ENCODE measurements at regions not wholly inside any gene's neighbourhood (a gene's known extent, or its start where the extent isn't known, plus 50 kb on each side); places are given as distances from the start of the nearest gene placed in this dataset.

DNA sequence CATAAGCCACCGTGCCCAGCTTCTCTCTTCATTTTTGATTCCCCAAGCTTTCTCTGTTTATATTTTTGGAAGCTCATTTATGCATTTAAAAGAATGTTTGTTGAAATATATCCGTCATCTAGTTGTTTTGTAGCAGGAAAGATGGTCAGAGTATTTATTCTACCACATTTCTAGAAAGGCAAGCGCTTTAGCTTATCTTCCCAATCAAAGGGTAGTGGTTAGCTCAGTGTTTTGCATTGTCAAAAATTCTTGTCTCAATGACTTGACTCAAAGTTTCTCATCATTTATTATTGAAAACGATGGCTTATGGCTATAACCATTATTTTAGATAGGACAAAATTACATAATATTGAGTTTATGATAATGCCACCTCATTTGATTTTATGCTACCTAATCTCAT lies 116.1 kb upstream of the ZP4 start:
- ATAC-seq (no peak), DNase-seq (no peak)
- no peaks in the 10 kb centered on the region for H3K4me1 Mint-ChIP-seq
- H3K4me1 ChIP-seq (ENCODE audit: control insufficient read depth in 2 of 2, insufficient read depth in 2 of 2, low read length in 2 of 2), result no peaks in the 10 kb centered on the region
- CTCF ChIA-PET, result no interaction called here
- H3K4me3 ChIP-seq (ENCODE audit: low read length), result no peak overlapping the region
- peaks cover 0 to 18% (median 5%) of the 10 kb centered on the region in 11 donors for H3K9me3 Mint-ChIP-seq
- no peak overlapping the region for H3K27ac Mint-ChIP-seq
- H3K27ac ChIP-seq (ENCODE audit: low read depth, low read length), result no peak overlapping the region
- POLR2A ChIA-PET, result no interaction called here
- H3K4me3 Mint-ChIP-seq, result no peak overlapping the region
- H3K27me3 Mint-ChIP-seq, result no peaks in the 10 kb centered on the region
- H3K27me3 ChIP-seq (ENCODE audit: control insufficient read depth in 2 of 2, insufficient read depth in 2 of 2, low read length in 2 of 2), result no peaks in the 10 kb centered on the region
- H3K36me3 ChIP-seq (ENCODE audit: control insufficient read depth in 2 of 3, insufficient read depth in 3 of 3, low read length in 3 of 3), result no peaks in the 10 kb centered on the region
- intact Hi-C loops (cut with micrococcal nuclease), result no loop called here
- no peaks in the 10 kb centered on the region for H3K36me3 Mint-ChIP-seq
- no peaks in the 10 kb centered on the region for H3K9me3 ChIP-seq (ENCODE audit: control insufficient read depth in 2 of 3, low read length in 3 of 3)

DNA sequence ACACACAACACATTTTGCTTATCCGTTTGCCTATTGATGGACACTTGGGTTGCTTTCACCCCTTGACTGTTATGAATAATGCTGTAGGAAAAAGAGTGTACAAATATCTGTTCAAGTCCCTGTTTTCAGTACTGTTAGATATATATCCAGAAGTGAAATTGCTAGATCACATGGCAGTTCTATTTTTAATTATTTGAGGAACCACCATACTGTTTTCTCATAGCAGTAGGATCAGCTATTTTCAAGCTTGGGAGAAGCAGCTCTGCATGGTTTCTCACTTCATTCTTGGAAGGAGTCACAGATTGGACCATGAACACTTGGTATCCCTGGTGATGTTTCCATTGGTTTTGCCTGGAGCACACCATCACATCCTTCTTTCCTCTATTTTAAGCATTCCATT lies 114.4 kb upstream of the ZP4 start:
- no peak overlapping the region for H3K4me3 Mint-ChIP-seq
- Histone ChIP-seq H3K36me3 (ENCODE audit: control insufficient read depth in 2 of 3, insufficient read depth in 3 of 3, low read length in 3 of 3) (no peaks in the 10 kb centered on the region), H3K4me3 (ENCODE audit: low read length) (no peak overlapping the region), H3K4me1 (ENCODE audit: control insufficient read depth in 2 of 2, insufficient read depth in 2 of 2, low read length in 2 of 2) (no peaks in the 10 kb centered on the region), H3K27ac (ENCODE audit: low read depth, low read length) (no peak overlapping the region), H3K9me3 (ENCODE audit: control insufficient read depth in 2 of 3, low read length in 3 of 3) (no peaks in the 10 kb centered on the region), H3K27me3 (ENCODE audit: control insufficient read depth in 2 of 2, insufficient read depth in 2 of 2, low read length in 2 of 2) (no peaks in the 10 kb centered on the region)
- H3K27ac Mint-ChIP-seq, result no peak overlapping the region
- ChIA-PET POLR2A (no interaction called here), CTCF (no interaction called here)
- intact Hi-C loops (cut with micrococcal nuclease), result no loop called here
- no peak for DNase-seq
- ATAC-seq, result no peak
- H3K36me3 Mint-ChIP-seq, result no peaks in the 10 kb centered on the region
- no peaks in the 10 kb centered on the region for H3K4me1 Mint-ChIP-seq
- H3K27me3 Mint-ChIP-seq, result no peaks in the 10 kb centered on the region
- H3K9me3 Mint-ChIP-seq, result peaks cover 0 to 18% (median 5%) of the 10 kb centered on the region in 11 donors

DNA sequence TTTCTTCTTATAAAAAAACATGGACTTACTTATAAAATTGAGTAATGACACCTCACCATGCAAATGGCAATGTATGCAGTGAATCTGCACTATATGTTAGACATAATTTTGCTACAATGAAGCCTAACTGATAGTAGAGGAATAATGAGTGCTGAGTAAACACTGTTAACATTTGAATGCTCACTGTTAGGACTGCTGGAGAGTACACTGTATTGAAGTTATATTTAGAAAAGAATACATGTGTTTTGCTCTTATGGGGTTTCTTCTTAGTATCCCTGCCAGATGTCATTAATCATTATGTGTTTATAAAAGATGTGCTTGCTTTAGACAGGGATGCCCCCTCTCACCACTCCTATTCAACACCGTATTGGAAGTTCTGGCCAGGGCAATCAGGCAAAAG lies 111.1 kb upstream of the ZP4 start:
- no peaks in the 10 kb centered on the region for H3K9me3 ChIP-seq (ENCODE audit: control insufficient read depth in 2 of 3, low read length in 3 of 3)
- ATAC-seq (no peak), DNase-seq (no peak)
- H3K27ac Mint-ChIP-seq, result no peak overlapping the region
- no peak overlapping the region for H3K4me3 Mint-ChIP-seq
- H3K27ac ChIP-seq (ENCODE audit: low read depth, low read length), result no peak overlapping the region
- H3K4me1 ChIP-seq (ENCODE audit: control insufficient read depth in 2 of 2, insufficient read depth in 2 of 2, low read length in 2 of 2), result no peaks in the 10 kb centered on the region
- ChIA-PET POLR2A (no interaction called here), CTCF (no interaction called here)
- no peaks in the 10 kb centered on the region for H3K36me3 Mint-ChIP-seq
- no peaks in the 10 kb centered on the region for H3K4me1 Mint-ChIP-seq
- peaks cover 0 to 16% (median 4%) of the 10 kb centered on the region in 11 donors for H3K9me3 Mint-ChIP-seq
- H3K27me3 ChIP-seq (ENCODE audit: control insufficient read depth in 2 of 2, insufficient read depth in 2 of 2, low read length in 2 of 2), result no peaks in the 10 kb centered on the region
- H3K36me3 ChIP-seq (ENCODE audit: control insufficient read depth in 2 of 3, insufficient read depth in 3 of 3, low read length in 3 of 3), result no peaks in the 10 kb centered on the region
- no peak overlapping the region for H3K4me3 ChIP-seq (ENCODE audit: low read length)
- no peaks in the 10 kb centered on the region for H3K27me3 Mint-ChIP-seq
- intact Hi-C loops (cut with micrococcal nuclease), result no loop called here

DNA sequence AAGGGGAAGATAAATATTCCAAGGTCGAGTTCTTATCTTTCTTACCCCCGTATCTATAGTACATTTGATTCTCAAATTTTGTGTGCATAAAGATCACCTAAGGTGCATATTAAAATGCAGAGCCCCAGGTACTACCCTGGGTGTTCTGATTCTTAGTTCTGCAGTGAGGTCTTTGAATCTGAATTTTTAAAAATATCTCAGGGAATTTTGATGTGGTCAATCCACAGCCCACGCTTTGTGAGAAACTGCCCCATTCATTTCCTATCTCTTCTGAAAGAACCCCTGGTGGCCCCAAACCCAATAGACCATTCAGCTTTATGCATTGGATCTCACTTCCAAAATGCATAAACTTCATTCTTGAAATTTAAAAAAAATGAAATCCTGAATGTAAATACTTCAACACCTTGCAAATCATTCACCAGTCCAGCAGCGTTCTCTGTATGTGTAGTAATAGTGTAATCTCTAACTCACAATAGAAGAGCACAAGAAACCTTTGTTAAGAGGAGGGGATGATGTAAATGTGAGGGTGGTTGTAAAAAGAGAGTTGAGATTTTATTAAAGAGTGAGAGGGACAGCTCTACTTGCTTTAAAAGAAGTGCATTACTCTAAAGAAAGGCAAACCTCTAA lies 108.8 kb upstream of the ZP4 start:
- Histone ChIP-seq H3K4me3 (ENCODE audit: low read length) (no peak overlapping the region), H3K9me3 (ENCODE audit: control insufficient read depth in 2 of 3, low read length in 3 of 3) (no peaks in the 10 kb centered on the region), H3K36me3 (ENCODE audit: control insufficient read depth in 2 of 3, insufficient read depth in 3 of 3, low read length in 3 of 3) (no peaks in the 10 kb centered on the region), H3K4me1 (ENCODE audit: control insufficient read depth in 2 of 2, insufficient read depth in 2 of 2, low read length in 2 of 2) (no peaks in the 10 kb centered on the region), H3K27me3 (ENCODE audit: control insufficient read depth in 2 of 2, insufficient read depth in 2 of 2, low read length in 2 of 2) (no peaks in the 10 kb centered on the region), H3K27ac (ENCODE audit: low read depth, low read length) (no peak overlapping the region)
- DNase-seq, result no peak
- H3K27ac Mint-ChIP-seq, result no peak overlapping the region
- ATAC-seq, result no peak
- H3K4me3 Mint-ChIP-seq, result no peak overlapping the region
- H3K9me3 Mint-ChIP-seq, result peaks cover 0 to 16% (median 5%) of the 10 kb centered on the region in 11 donors
- no peaks in the 10 kb centered on the region for H3K4me1 Mint-ChIP-seq
- intact Hi-C loops (cut with micrococcal nuclease), result no loop called here
- POLR2A ChIA-PET, result no interaction called here
- no peaks in the 10 kb centered on the region for H3K27me3 Mint-ChIP-seq
- CTCF ChIA-PET, result no interaction called here
- no peaks in the 10 kb centered on the region for H3K36me3 Mint-ChIP-seq

DNA sequence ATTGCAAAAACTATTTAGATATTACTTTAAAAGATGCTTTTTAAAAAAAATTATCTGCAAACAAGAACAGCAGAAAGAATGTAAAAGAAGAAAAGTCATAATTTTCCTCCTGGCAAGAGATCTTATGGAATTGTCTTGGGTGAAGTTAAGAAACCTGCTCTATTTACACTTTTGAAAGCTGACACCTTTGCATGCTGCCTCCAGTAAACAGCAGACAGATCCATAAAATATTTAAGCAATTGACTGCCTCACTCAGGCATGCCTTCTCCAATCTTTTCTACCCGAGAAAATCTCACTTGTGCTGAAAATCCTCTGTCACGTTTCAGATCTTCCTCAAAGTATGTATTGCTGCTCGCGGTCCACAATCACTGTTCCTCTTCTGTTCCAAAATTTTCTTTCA lies 107.9 kb upstream of the ZP4 start:
- Mint-ChIP-seq H3K4me3 (no peak overlapping the region), H3K9me3 (peaks cover 0 to 12% (median 3%) of the 10 kb centered on the region in 11 donors), H3K27ac (no peak overlapping the region), H3K27me3 (no peaks in the 10 kb centered on the region), H3K36me3 (no peaks in the 10 kb centered on the region), H3K4me1 (no peaks in the 10 kb centered on the region)
- DNase-seq (no peak), ATAC-seq (no peak)
- H3K27ac ChIP-seq (ENCODE audit: low read depth, low read length), result no peak overlapping the region
- ChIA-PET POLR2A (no interaction called here), CTCF (no interaction called here)
- H3K4me3 ChIP-seq (ENCODE audit: low read length), result no peak overlapping the region
- H3K4me1 ChIP-seq (ENCODE audit: control insufficient read depth in 2 of 2, insufficient read depth in 2 of 2, low read length in 2 of 2), result no peaks in the 10 kb centered on the region
- H3K27me3 ChIP-seq (ENCODE audit: control insufficient read depth in 2 of 2, insufficient read depth in 2 of 2, low read length in 2 of 2), result no peaks in the 10 kb centered on the region
- H3K9me3 ChIP-seq (ENCODE audit: control insufficient read depth in 2 of 3, low read length in 3 of 3), result no peaks in the 10 kb centered on the region
- no peaks in the 10 kb centered on the region for H3K36me3 ChIP-seq (ENCODE audit: control insufficient read depth in 2 of 3, insufficient read depth in 3 of 3, low read length in 3 of 3)
- intact Hi-C loops (cut with micrococcal nuclease), result no loop called here

DNA sequence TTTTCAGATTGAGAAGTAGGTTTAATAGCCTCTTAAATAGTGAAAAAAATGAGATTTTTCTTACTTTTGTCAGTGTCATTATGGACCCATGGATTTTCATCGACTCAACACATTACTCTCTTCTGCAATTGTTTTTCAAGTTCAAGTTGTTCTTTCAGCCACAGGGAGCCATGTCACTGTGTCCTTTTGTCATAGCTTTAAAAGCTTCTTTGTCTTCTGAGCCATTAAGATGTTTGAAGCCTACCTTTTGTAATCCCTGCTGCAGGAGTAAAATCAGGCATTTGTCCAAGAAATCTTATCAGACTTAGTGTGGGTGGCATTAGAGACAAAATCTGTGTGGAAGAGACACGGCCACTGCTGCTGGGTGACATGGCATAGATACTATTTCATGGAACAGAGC lies 92.8 kb upstream of the ZP4 start:
- ChIA-PET POLR2A (interaction anchor here (0.9 kb wide), 1 partner anchor 54 kb away, joined by 3 read pairs; no protein-coding TSS in a partner anchor), CTCF (no interaction called here)
- no peaks in the 10 kb centered on the region for H3K4me1 Mint-ChIP-seq

DNA sequence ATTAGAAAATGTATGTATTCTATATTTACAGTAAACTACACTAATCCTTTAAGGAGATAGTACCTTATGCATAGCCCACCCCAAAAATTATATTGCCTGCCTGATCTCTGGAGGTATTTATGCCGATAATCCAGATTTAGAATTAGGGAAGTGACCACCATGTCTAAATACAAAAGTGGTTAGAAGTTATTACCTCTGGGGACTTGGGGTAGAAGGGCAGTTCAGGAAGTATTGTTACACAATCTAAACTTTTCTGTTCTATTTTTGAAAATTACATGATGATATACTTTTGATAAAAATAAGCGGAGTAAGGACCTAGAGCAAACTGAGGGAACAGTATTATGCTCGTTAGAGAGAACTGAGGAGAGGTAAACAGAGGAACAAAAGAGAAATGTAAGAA lies 90.5 kb upstream of the ZP4 start:
- Histone ChIP-seq H3K9me3 (ENCODE audit: control insufficient read depth in 2 of 3, low read length in 3 of 3) (no peaks in the 10 kb centered on the region), H3K27me3 (ENCODE audit: control insufficient read depth in 2 of 2, insufficient read depth in 2 of 2, low read length in 2 of 2) (no peaks in the 10 kb centered on the region), H3K36me3 (ENCODE audit: control insufficient read depth in 2 of 3, insufficient read depth in 3 of 3, low read length in 3 of 3) (no peaks in the 10 kb centered on the region), H3K4me3 (ENCODE audit: low read length) (no peak overlapping the region), H3K4me1 (ENCODE audit: control insufficient read depth in 2 of 2, insufficient read depth in 2 of 2, low read length in 2 of 2) (no peaks in the 10 kb centered on the region), H3K27ac (ENCODE audit: low read depth, low read length) (no peak overlapping the region)
- H3K36me3 Mint-ChIP-seq, result no peaks in the 10 kb centered on the region
- peaks cover 0 to 9% (median 2%) of the 10 kb centered on the region in 11 donors for H3K9me3 Mint-ChIP-seq
- no peak overlapping the region for H3K4me3 Mint-ChIP-seq
- CTCF ChIA-PET, result no interaction called here
- no peaks in the 10 kb centered on the region for H3K4me1 Mint-ChIP-seq
- intact Hi-C loops (cut with micrococcal nuclease), result no loop called here
- H3K27ac Mint-ChIP-seq, result no peak overlapping the region
- DNase-seq (no peak), ATAC-seq (no peak)
- no peaks in the 10 kb centered on the region for H3K27me3 Mint-ChIP-seq
- POLR2A ChIA-PET, result no interaction called here

More for the DNA sequence above, 92.8 kb upstream of the ZP4 start:
- no peaks in the 10 kb centered on the region for H3K27me3 ChIP-seq (ENCODE audit: control insufficient read depth in 2 of 2, insufficient read depth in 2 of 2, low read length in 2 of 2)
- intact Hi-C loops (cut with micrococcal nuclease), result no loop called here
- no peaks in the 10 kb centered on the region for H3K4me1 ChIP-seq (ENCODE audit: control insufficient read depth in 2 of 2, insufficient read depth in 2 of 2, low read length in 2 of 2)
- H3K27ac ChIP-seq (ENCODE audit: low read depth, low read length), result no peak overlapping the region
- Mint-ChIP-seq H3K27me3 (no peaks in the 10 kb centered on the region), H3K36me3 (no peaks in the 10 kb centered on the region), H3K27ac (no peak overlapping the region), H3K9me3 (peaks cover 0 to 14% (median 2%) of the 10 kb centered on the region in 11 donors), H3K4me3 (no peak overlapping the region)
- DNase-seq (no peak), ATAC-seq (no peak)
- no peak overlapping the region for H3K4me3 ChIP-seq (ENCODE audit: low read length)
- no peaks in the 10 kb centered on the region for H3K9me3 ChIP-seq (ENCODE audit: control insufficient read depth in 2 of 3, low read length in 3 of 3)
- no peaks in the 10 kb centered on the region for H3K36me3 ChIP-seq (ENCODE audit: control insufficient read depth in 2 of 3, insufficient read depth in 3 of 3, low read length in 3 of 3)
